ENCODE measurements at regions not wholly inside any gene's neighbourhood (a gene's known extent, or its start where the extent isn't known, plus 50 kb on each side); places are given as distances from the start of the nearest gene placed in this dataset.

DNA sequence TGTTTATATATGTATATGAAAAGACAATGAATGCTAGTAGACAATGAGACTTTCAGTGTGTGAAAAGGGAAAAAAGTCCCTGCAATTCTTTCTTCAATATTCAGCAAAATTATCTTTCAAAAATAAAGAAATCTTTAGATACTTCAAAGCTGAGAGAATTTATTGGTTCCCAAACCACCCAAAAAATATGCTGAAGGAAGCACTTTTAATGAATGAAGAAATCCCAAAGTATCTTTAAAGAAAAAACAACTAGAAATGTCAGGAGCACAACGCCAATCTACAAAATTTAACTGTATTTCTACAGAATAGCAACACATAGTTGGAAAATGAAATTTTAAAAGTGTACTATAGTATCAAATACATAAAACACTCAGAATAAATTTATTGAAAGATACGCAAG lies 142.3 kb upstream of the CHRM3 start:
- H4K20me1 ChIP-seq (ENCODE audit: insufficient read depth, low read length), result no peaks in the 10 kb centered on the region
- no peak overlapping the region for H3K27ac ChIP-seq (ENCODE audit: low read depth, low read length)
- Mint-ChIP-seq H3K27ac (ENCODE audit: unreplicated experiment) (no peak overlapping the region), H3K36me3 (ENCODE audit: low read depth, unreplicated experiment) (no peaks in the 10 kb centered on the region), H3K9me3 (ENCODE audit: unreplicated experiment) (no peaks in the 10 kb centered on the region), H3K4me3 (ENCODE audit: unreplicated experiment) (no peak overlapping the region), H3K4me1 (ENCODE audit: low read depth, unreplicated experiment) (peaks cover 1% of the 10 kb centered on the region), H3K27me3 (ENCODE audit: low read depth, unreplicated experiment) (no peaks in the 10 kb centered on the region)
- H2AFZ ChIP-seq (ENCODE audit: low read depth, low read length), result no peak overlapping the region
- no peak overlapping the region for H3K9ac ChIP-seq (ENCODE audit: low read length)
- DNase-seq (ENCODE audit: low read depth) (no peak), FAIRE-seq (no peak)
- no peaks in the 10 kb centered on the region for H3K9me3 ChIP-seq (ENCODE audit: insufficient read depth, low read depth, low read length)
- TF ChIP-seq, protein P1, sequence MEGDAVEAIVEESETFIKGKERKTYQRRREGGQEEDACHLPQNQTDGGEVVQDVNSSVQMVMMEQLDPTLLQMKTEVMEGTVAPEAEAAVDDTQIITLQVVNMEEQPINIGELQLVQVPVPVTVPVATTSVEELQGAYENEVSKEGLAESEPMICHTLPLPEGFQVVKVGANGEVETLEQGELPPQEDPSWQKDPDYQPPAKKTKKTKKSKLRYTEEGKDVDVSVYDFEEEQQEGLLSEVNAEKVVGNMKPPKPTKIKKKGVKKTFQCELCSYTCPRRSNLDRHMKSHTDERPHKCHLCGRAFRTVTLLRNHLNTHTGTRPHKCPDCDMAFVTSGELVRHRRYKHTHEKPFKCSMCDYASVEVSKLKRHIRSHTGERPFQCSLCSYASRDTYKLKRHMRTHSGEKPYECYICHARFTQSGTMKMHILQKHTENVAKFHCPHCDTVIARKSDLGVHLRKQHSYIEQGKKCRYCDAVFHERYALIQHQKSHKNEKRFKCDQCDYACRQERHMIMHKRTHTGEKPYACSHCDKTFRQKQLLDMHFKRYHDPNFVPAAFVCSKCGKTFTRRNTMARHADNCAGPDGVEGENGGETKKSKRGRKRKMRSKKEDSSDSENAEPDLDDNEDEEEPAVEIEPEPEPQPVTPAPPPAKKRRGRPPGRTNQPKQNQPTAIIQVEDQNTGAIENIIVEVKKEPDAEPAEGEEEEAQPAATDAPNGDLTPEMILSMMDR (IDR thresholded peaks at IDR 0.05; ENCODE audit: insufficient read depth, low read depth, low read length), result no peak
- no peak for TF ChIP-seq EZH2 (IDR thresholded peaks at IDR 0.05; ENCODE audit: insufficient read depth, low read length)
- H3K4me3 ChIP-seq (ENCODE audit: insufficient read depth, low read depth, low read length), result no peak overlapping the region
- no peak overlapping the region for H3K4me2 ChIP-seq (ENCODE audit: low read length)
- no peaks in the 10 kb centered on the region for H3K79me2 ChIP-seq (ENCODE audit: insufficient read depth, low read length)
- H3K36me3 ChIP-seq (ENCODE audit: insufficient read depth, low read length), result no peaks in the 10 kb centered on the region
- H3K4me1 ChIP-seq (ENCODE audit: insufficient read depth, low read length), result no peaks in the 10 kb centered on the region
- H3K27me3 ChIP-seq (ENCODE audit: insufficient read depth, low read length), result no peaks in the 10 kb centered on the region

DNA sequence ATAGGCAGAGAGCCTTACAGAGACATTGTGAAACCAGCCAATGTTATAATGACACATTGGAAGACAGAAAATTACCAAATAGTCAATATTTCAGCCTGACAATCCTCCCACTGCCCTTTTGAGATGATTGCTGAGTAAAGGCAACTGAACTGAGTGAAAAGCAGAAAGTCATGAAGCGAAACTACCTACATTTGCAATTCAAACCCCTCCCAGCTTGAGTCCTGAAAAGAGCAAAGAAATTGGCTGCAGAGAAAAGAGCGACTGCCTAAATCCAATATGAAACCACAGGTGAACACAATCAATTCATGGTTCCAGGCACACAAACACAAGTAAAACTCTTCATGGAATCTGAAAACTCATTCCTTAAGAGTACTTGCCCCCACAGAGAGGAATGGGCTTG lies 143.4 kb upstream of the CHRM3 start:
- Mint-ChIP-seq H3K9me3 (ENCODE audit: unreplicated experiment) (no peaks in the 10 kb centered on the region), H3K27me3 (ENCODE audit: low read depth, unreplicated experiment) (no peaks in the 10 kb centered on the region), H3K36me3 (ENCODE audit: low read depth, unreplicated experiment) (no peaks in the 10 kb centered on the region), H3K4me3 (ENCODE audit: unreplicated experiment) (no peak overlapping the region), H3K27ac (ENCODE audit: unreplicated experiment) (no peak overlapping the region), H3K4me1 (ENCODE audit: low read depth, unreplicated experiment) (peaks cover 1% of the 10 kb centered on the region)
- Histone ChIP-seq H3K36me3 (ENCODE audit: insufficient read depth, low read length) (no peaks in the 10 kb centered on the region), H3K27me3 (ENCODE audit: insufficient read depth, low read length) (no peaks in the 10 kb centered on the region), H3K27ac (ENCODE audit: low read depth, low read length) (no peak overlapping the region), H4K20me1 (ENCODE audit: insufficient read depth, low read length) (no peaks in the 10 kb centered on the region), H3K4me2 (ENCODE audit: low read length) (no peak overlapping the region), H3K4me1 (ENCODE audit: insufficient read depth, low read length) (no peaks in the 10 kb centered on the region), H3K9ac (ENCODE audit: low read length) (no peak overlapping the region), H3K9me3 (ENCODE audit: insufficient read depth, low read depth, low read length) (no peaks in the 10 kb centered on the region), H3K4me3 (ENCODE audit: insufficient read depth, low read depth, low read length) (no peak overlapping the region), H2AFZ (ENCODE audit: low read depth, low read length) (no peak overlapping the region), H3K79me2 (ENCODE audit: insufficient read depth, low read length) (no peaks in the 10 kb centered on the region)
- DNase-seq (ENCODE audit: low read depth) (no peak), FAIRE-seq (no peak)
- TF ChIP-seq, protein P1 (IDR thresholded peaks at IDR 0.05; ENCODE audit: insufficient read depth, low read depth, low read length), result no peak
- no peak for TF ChIP-seq EZH2 (IDR thresholded peaks at IDR 0.05; ENCODE audit: insufficient read depth, low read length)

DNA sequence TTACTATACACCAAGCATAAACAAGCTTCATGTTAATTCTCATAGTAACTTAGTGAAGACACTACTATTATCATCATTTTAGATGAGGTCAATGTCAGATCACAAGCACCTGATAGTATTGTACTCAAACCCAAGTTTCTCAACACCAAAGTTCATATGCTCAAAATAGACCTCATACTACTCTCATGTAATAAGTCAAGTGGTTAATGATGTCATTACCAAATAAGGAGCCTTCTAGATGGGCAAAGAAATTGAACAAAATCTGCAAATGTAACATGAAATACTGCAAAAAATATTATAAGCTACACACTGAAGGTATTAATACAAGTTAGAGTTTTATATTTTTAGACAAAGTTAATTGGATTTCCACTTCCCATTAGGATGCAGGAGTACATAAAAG lies 144.0 kb upstream of the CHRM3 start:
- H3K4me1 ChIP-seq (ENCODE audit: insufficient read depth, low read length), result no peaks in the 10 kb centered on the region
- H3K27me3 ChIP-seq (ENCODE audit: insufficient read depth, low read length), result no peaks in the 10 kb centered on the region
- no peak overlapping the region for H3K4me3 Mint-ChIP-seq (ENCODE audit: unreplicated experiment)

More for the DNA sequence above, 144.0 kb upstream of the CHRM3 start:
- Histone ChIP-seq H2AFZ (ENCODE audit: low read depth, low read length) (no peak overlapping the region), H3K36me3 (ENCODE audit: insufficient read depth, low read length) (no peaks in the 10 kb centered on the region), H3K4me3 (ENCODE audit: insufficient read depth, low read depth, low read length) (no peak overlapping the region), H3K27ac (ENCODE audit: low read depth, low read length) (no peak overlapping the region), H3K9me3 (ENCODE audit: insufficient read depth, low read depth, low read length) (no peaks in the 10 kb centered on the region), H3K79me2 (ENCODE audit: insufficient read depth, low read length) (no peaks in the 10 kb centered on the region), H3K4me2 (ENCODE audit: low read length) (no peak overlapping the region), H4K20me1 (ENCODE audit: insufficient read depth, low read length) (no peaks in the 10 kb centered on the region), H3K9ac (ENCODE audit: low read length) (no peak overlapping the region)
- Mint-ChIP-seq H3K36me3 (ENCODE audit: low read depth, unreplicated experiment) (no peaks in the 10 kb centered on the region), H3K27me3 (ENCODE audit: low read depth, unreplicated experiment) (no peaks in the 10 kb centered on the region), H3K27ac (ENCODE audit: unreplicated experiment) (no peak overlapping the region), H3K9me3 (ENCODE audit: unreplicated experiment) (no peaks in the 10 kb centered on the region), H3K4me1 (ENCODE audit: low read depth, unreplicated experiment) (peaks cover under 1% of the 10 kb centered on the region)
- no peak for TF ChIP-seq EZH2 (IDR thresholded peaks at IDR 0.05; ENCODE audit: insufficient read depth, low read length)
- TF ChIP-seq, protein P1 (IDR thresholded peaks at IDR 0.05; ENCODE audit: insufficient read depth, low read depth, low read length), result no peak
- DNase-seq (ENCODE audit: low read depth) (no peak), FAIRE-seq (no peak)

Measured in astrocyte (in vitro differentiated cells and primary cell).